GM18868 (cell line): ENCODE measurements at regions not wholly inside any gene's neighbourhood (a gene's known extent, or its start where the extent isn't known, plus 50 kb on each side); places are given as distances from the start of the nearest gene placed in this dataset.
"Not testable (repeated sequence)": the region's sequence is repeated elsewhere in the genome, so short reads cannot be mapped to it uniquely, and the experiment has no call there.

Source experiments
- ATAC-seq: cut with Tn5 transposase; IDR thresholded peaks from one replicate; pipeline ENCODE4 v1.9.1; 2021; ENCODE audit warnings: mild to moderate bottlenecking, moderate library complexity; ENCODE audit not compliant: unreplicated experiment

GRCh38 chr3:115204475-115204874 lies 57.4 kb upstream of the ZBTB20 start:
- ATAC-seq = no peak

GRCh38 chr3:115208066-115208750 lies 61.1 kb upstream of the ZBTB20 start:
- no peak for ATAC-seq

GRCh38 chr3:115211810-115212492 lies 64.9 kb upstream of the ZBTB20 start:
- ATAC-seq = no peak

- ATAC-seq = no peak
Measured at GRCh38 chr3:115212615-115213014, 65.5 kb upstream of the ZBTB20 start.

- ATAC-seq = not testable (repeated sequence)
Measured at GRCh38 chr3:115213052-115213451, 66.0 kb upstream of the ZBTB20 start.

- ATAC-seq = no peak
Measured at GRCh38 chr3:115217292-115217677, 70.2 kb upstream of the ZBTB20 start.

- ATAC-seq = peak; percentile 73
Measured at GRCh38 chr3:115217678-115218451, 70.8 kb upstream of the ZBTB20 start.

GRCh38 chr3:115218859-115219258 lies 71.8 kb upstream of the ZBTB20 start:
- no peak for ATAC-seq

- no peak for ATAC-seq
Measured at GRCh38 chr3:115224687-115225086, 77.6 kb upstream of the ZBTB20 start.

GRCh38 chr3:115226844-115227445 lies 79.9 kb upstream of the ZBTB20 start:
- no peak for ATAC-seq

- no peak for ATAC-seq
Measured at GRCh38 chr3:115227461-115227860, 80.4 kb upstream of the ZBTB20 start.

- no peak for ATAC-seq
Measured at GRCh38 chr3:115228266-115228665, 81.2 kb upstream of the ZBTB20 start.

- no peak for ATAC-seq
Measured at GRCh38 chr3:115232167-115232566, 85.1 kb upstream of the ZBTB20 start.

GRCh38 chr3:115233021-115233420 lies 85.9 kb upstream of the ZBTB20 start:
- no peak for ATAC-seq

GRCh38 chr3:115236496-115236895 lies 89.4 kb upstream of the ZBTB20 start:
- no peak for ATAC-seq

- no peak for ATAC-seq
Measured at GRCh38 chr3:115239717-115240116, 92.6 kb upstream of the ZBTB20 start.

GRCh38 chr3:115244350-115244749 lies 97.3 kb upstream of the ZBTB20 start:
- no peak for ATAC-seq

GRCh38 chr3:115245438-115245837 lies 98.3 kb upstream of the ZBTB20 start:
- ATAC-seq = no peak

- no peak for ATAC-seq
Measured at GRCh38 chr3:115245899-115246298, 98.8 kb upstream of the ZBTB20 start.

- no peak for ATAC-seq
Measured at GRCh38 chr3:115246461-115247020, 99.5 kb upstream of the ZBTB20 start.

GRCh38 chr3:115248274-115248673 lies 101.2 kb upstream of the ZBTB20 start:
- ATAC-seq = no peak
